H1 (cell line): ENCODE measurements at regions not wholly inside any gene's neighbourhood (a gene's known extent, or its start where the extent isn't known, plus 50 kb on each side); places are given as distances from the start of the nearest gene placed in this dataset.
"Not testable (repeated sequence)": the region's sequence is repeated elsewhere in the genome, so short reads cannot be mapped to it uniquely, and the experiment has no call there.

Source experiments
- CTCF ChIA-PET: fragments of 300-600 bp; sonication (Branson Sonifier 250); formaldehyde crosslinking; loops from one replicate; lab custom pipeline; 2021; ENCODE audit not compliant: partially characterized antibody; lab: Charles Lee
- POLR2A ChIA-PET: fragments of 300-600 bp; sonication (Branson Sonifier 250); formaldehyde crosslinking; loops from one replicate; lab custom pipeline; 2021; ENCODE audit warnings: inconsistent platforms; ENCODE audit not compliant: partially characterized antibody; lab: Charles Lee
- DNase-seq, 2 experiments: peaks; one replicate each; pipeline versions ENCODE4 v3.0.0 to v3.0.0-alpha.2; 2010 to 2022; ENCODE audit warnings: low spot score in 2 of 2, low read depth in 1 of 2, mixed read lengths in 1 of 2
- FAIRE-seq: peaks from 2 replicates; lab custom pipeline; 2011; peaks lifted over from hg19 to GRCh38; lab: Jason Lieb, UNC
- H2AFZ ChIP-seq: 2 replicates; pipeline ENCODE4 v1.8.1; 2012; ENCODE audit warnings: low read length, inconsistent platforms
- H2AK5ac ChIP-seq: 2 replicates; pipeline ENCODE4 v1.6.1; 2013; ENCODE audit warnings: low read depth, low read length
- H2BK120ac ChIP-seq: replicated peaks from 2 replicates; pipeline ENCODE3; 2013; ENCODE audit warnings: low read depth, low read length, inconsistent platforms
- H2BK12ac ChIP-seq: 2 replicates; pipeline ENCODE4 v1.6.1; 2013; ENCODE audit warnings: low read depth, low read length
- H2BK15ac ChIP-seq: 2 replicates; pipeline ENCODE4 v1.6.1; 2013; ENCODE audit warnings: low read length
- H2BK20ac ChIP-seq: 2 replicates; pipeline ENCODE4 v1.6.1; 2013; ENCODE audit warnings: low read length
- H2BK5ac ChIP-seq: 2 replicates; pipeline ENCODE4 v1.6.1; 2013; ENCODE audit warnings: low read depth, low read length
- H3K14ac ChIP-seq: 2 replicates; pipeline ENCODE4 v1.6.1; 2013; ENCODE audit warnings: inconsistent platforms; ENCODE audit not compliant: insufficient read length
- H3K18ac ChIP-seq: 2 replicates; pipeline ENCODE4 v1.6.1; 2013; ENCODE audit warnings: low read length; ENCODE audit errors: extremely low read depth
- H3K23ac ChIP-seq: 2 replicates; pipeline ENCODE4 v1.6.1; 2013; ENCODE audit warnings: inconsistent platforms; ENCODE audit not compliant: insufficient read length
- H3K23me2 ChIP-seq: 2 replicates; pipeline ENCODE4 v1.6.1; 2013; ENCODE audit warnings: low read depth, low read length
- H3K27ac ChIP-seq: 2 replicates; pipeline ENCODE4 v1.6.1; 2011; ENCODE audit warnings: low read depth, low read length, inconsistent platforms
- H3K27me3 ChIP-seq, 4 experiments: replicated peaks in 1 of 4; 1 replicate in 1 of 4; 2 replicates in 3 of 4; pipeline versions ENCODE4 v1.6.1 to v1.8.1; 2011 to 2013; ENCODE audit warnings: low read length in 3 of 4, mild to moderate bottlenecking in 3 of 4, inconsistent platforms in 2 of 4, mixed read lengths in 2 of 4, moderate library complexity in 1 of 4; ENCODE audit not compliant: control insufficient read depth in 3 of 4, insufficient read depth in 3 of 4; ENCODE audit errors: extremely low read depth in 1 of 4
- H3K36me3 ChIP-seq, 4 experiments: 2 replicates each; pipeline versions ENCODE4 v1.6.1 to v1.8.1; 2011 to 2013; ENCODE audit warnings: mild to moderate bottlenecking in 4 of 4, low read length in 3 of 4, moderate library complexity in 2 of 4, control low read depth in 1 of 4, inconsistent platforms in 1 of 4; ENCODE audit not compliant: insufficient read depth in 4 of 4, control insufficient read depth in 2 of 4
- H3K4ac ChIP-seq: replicated peaks from 2 replicates; pipeline ENCODE3; 2013; ENCODE audit warnings: low read length, low read depth, mixed read lengths, inconsistent platforms; ENCODE audit not compliant: insufficient read length
- H3K4me1 ChIP-seq, 4 experiments: replicated peaks in 1 of 4; 1 replicate in 1 of 4; 2 replicates in 3 of 4; pipeline versions ENCODE4 v1.6.1 to v1.8.1; 2011 to 2013; ENCODE audit warnings: low read length in 3 of 4, inconsistent platforms in 2 of 4, mixed read lengths in 1 of 4; ENCODE audit not compliant: insufficient read depth in 4 of 4, control insufficient read depth in 3 of 4
- H3K4me2 ChIP-seq, 2 experiments: 2 replicates each; pipeline versions ENCODE4 v1.6.1 to v1.8.1; 2011 to 2013; ENCODE audit warnings: low read depth in 2 of 2, low read length in 2 of 2, control low read depth in 1 of 2, inconsistent platforms in 1 of 2, mild to moderate bottlenecking in 1 of 2; ENCODE audit not compliant: insufficient read depth in 1 of 2
- H3K4me3 ChIP-seq, 4 experiments: fragments of 200-600, 300-600 bp in 1 of 4; sonication (generic), shearing (Covaris generic), sonication (Bioruptor Twin) in 1 of 4; 2 replicates each; pipeline versions ENCODE4 v1.5.1 to v1.8.1; 2011 to 2016; ENCODE audit warnings: low read length in 4 of 4, low read depth in 3 of 4, control low read depth in 2 of 4, inconsistent platforms in 2 of 4, mild to moderate bottlenecking in 2 of 4, mixed read lengths in 1 of 4, moderate library complexity in 1 of 4; ENCODE audit not compliant: insufficient read depth in 2 of 4; ENCODE audit errors: extremely low read depth in 1 of 4
- H3K56ac ChIP-seq: replicated peaks from 2 replicates; pipeline ENCODE3; 2013; ENCODE audit warnings: low read depth, mild to moderate bottlenecking, mixed read lengths, low read length, inconsistent platforms; ENCODE audit not compliant: insufficient read length
- H3K79me1 ChIP-seq: 2 replicates; pipeline ENCODE4 v1.6.1; 2013; ENCODE audit warnings: low read depth, low read length, control low read depth
- H3K79me2 ChIP-seq, 2 experiments: 2 replicates each; pipeline versions ENCODE4 v1.6.1 to v1.8.1; 2012 to 2013; ENCODE audit warnings: low read length in 2 of 2, mild to moderate bottlenecking in 2 of 2, inconsistent platforms in 1 of 2; ENCODE audit not compliant: insufficient read depth in 2 of 2, control insufficient read depth in 1 of 2
- H3K9ac ChIP-seq, 4 experiments: replicated peaks in 1 of 4; 1 replicate in 1 of 4; 2 replicates in 3 of 4; pipeline versions ENCODE4 v1.6.1 to v1.8.1; 2011 to 2013; ENCODE audit warnings: low read depth in 3 of 4, low read length in 3 of 4, control low read depth in 2 of 4, mild to moderate bottlenecking in 2 of 4, moderate library complexity in 2 of 4, inconsistent platforms in 1 of 4; ENCODE audit errors: extremely low read depth in 1 of 4
- H3K9me3 ChIP-seq, 2 experiments: 2 replicates each; pipeline versions ENCODE4 v1.6.1 to v1.8.1; 2012 to 2013; ENCODE audit warnings: mild to moderate bottlenecking in 2 of 2, moderate library complexity in 2 of 2, control low read depth in 1 of 2, inconsistent platforms in 1 of 2, low read depth in 1 of 2, low read length in 1 of 2, mixed read lengths in 1 of 2; ENCODE audit not compliant: insufficient read depth in 2 of 2
- H4K20me1 ChIP-seq, 2 experiments: replicated peaks in 1 of 2; 2 replicates each; pipeline versions ENCODE3 to v1.8.1; 2011 to 2013; ENCODE audit warnings: inconsistent platforms in 2 of 2, low read length in 2 of 2, mild to moderate bottlenecking in 1 of 2; ENCODE audit not compliant: insufficient read depth in 2 of 2, control insufficient read depth in 1 of 2
- H4K5ac ChIP-seq: 2 replicates; pipeline ENCODE4 v1.6.1; 2013; ENCODE audit warnings: low read length, low read depth, mixed read lengths, inconsistent platforms; ENCODE audit not compliant: insufficient read length
- H4K8ac ChIP-seq: 2 replicates; pipeline ENCODE4 v1.8.0; 2013; ENCODE audit warnings: mild to moderate bottlenecking, moderate library complexity, low read length, inconsistent platforms; ENCODE audit not compliant: insufficient read depth; ENCODE audit errors: extremely low read depth
- H4K91ac ChIP-seq: replicated peaks from 2 replicates; pipeline ENCODE3; 2013; ENCODE audit warnings: low read length, mixed read lengths, inconsistent platforms; ENCODE audit not compliant: insufficient read length
- SP1 ChIP-seq: IDR thresholded peaks from 2 replicates; pipeline ENCODE4 v1.6.1; 2011; ENCODE audit warnings: low read depth, low read length
- WGBS, 2 experiments: shearing (Covaris generic) in 1 of 2; methylation state at CpG; one replicate each; pipeline versions ENCODE4 v1.1.6 to v1.1.7; 2013 to 2015; ENCODE audit warnings: low lambda C conversion rate in 2 of 2, mixed read lengths in 2 of 2, inconsistent platforms in 1 of 2, low coverage in 1 of 2, missing lambda C conversion rate in 1 of 2; ENCODE audit not compliant: insufficient replicate concordance in 2 of 2, insufficient coverage in 1 of 2, insufficient read length in 1 of 2; ENCODE audit errors: extremely low coverage in 1 of 2, missing lambda C conversion rate in 1 of 2; 5-methylcytosine and 5-hydroxymethylcytosine counted together

GRCh38 chrX:76815754-76816153 lies 388.2 kb downstream of the MAGEE1 start (continued):
- no peak for TF ChIP-seq SP1

DNA sequence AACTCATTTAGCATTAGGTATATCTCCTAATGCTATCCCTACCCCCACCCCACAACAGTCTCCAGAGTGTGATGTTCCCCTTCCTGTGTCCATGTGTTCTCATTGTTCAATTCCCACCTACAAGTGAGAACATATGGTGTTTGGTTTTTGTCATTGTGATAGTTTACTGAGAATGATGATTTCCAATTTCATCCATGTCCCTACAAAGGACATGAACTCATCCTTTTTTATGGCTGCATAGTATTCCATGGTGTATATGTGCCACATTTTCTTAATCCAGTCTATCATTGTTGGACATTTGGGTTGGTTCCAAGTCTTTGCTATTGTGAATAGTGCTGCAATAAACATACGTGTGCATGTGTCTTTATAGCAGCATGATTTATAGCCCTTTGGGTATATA lies 389.8 kb downstream of the MAGEE1 start:
- H2AK5ac ChIP-seq, H4K8ac ChIP-seq, DNase-seq, POLR2A ChIA-PET, H2BK5ac ChIP-seq, H3K36me3 ChIP-seq, H4K91ac ChIP-seq, H3K79me1 ChIP-seq, H3K27me3 ChIP-seq, H2BK20ac ChIP-seq, FAIRE-seq, H3K56ac ChIP-seq, H3K27ac ChIP-seq, H2BK12ac ChIP-seq, H3K9me3 ChIP-seq, H3K23ac ChIP-seq, CTCF ChIA-PET, H3K14ac ChIP-seq, H3K4ac ChIP-seq, H2AFZ ChIP-seq, H3K4me2 ChIP-seq, H3K9ac ChIP-seq, H3K79me2 ChIP-seq, H2BK15ac ChIP-seq, H3K4me3 ChIP-seq, H4K20me1 ChIP-seq, H3K23me2 ChIP-seq, H3K18ac ChIP-seq, H4K5ac ChIP-seq, H3K4me1 ChIP-seq, H2BK120ac ChIP-seq: not testable (repeated sequence)
- WGBS, 2 experiments, result no CpG with 5 or more reads among the region's 1 CpG
